HFF-Myc (cell line): ENCODE measurements at regions not wholly inside any gene's neighbourhood (a gene's known extent, or its start where the extent isn't known, plus 50 kb on each side); places are given as distances from the start of the nearest gene placed in this dataset.

Source experiments
- DNase-seq: peaks from one replicate; pipeline ENCODE4 v3.0.0-alpha.2; 2011; ENCODE audit warnings: low read depth; ENCODE audit errors: extremely low read depth
- H3K4me3 ChIP-seq: replicated peaks from 2 replicates; pipeline ENCODE4 v1.5.1; 2011; ENCODE audit warnings: low read depth, mild to moderate bottlenecking, control low read depth, low read length
- TF ChIP-seq, protein P1 (sequence below): IDR thresholded peaks from 2 replicates; pipeline ENCODE4 v1.5.1; 2012; ENCODE audit warnings: mild to moderate bottlenecking, low read depth, low read length, control low read depth; ENCODE audit errors: missing control alignments

DNA sequence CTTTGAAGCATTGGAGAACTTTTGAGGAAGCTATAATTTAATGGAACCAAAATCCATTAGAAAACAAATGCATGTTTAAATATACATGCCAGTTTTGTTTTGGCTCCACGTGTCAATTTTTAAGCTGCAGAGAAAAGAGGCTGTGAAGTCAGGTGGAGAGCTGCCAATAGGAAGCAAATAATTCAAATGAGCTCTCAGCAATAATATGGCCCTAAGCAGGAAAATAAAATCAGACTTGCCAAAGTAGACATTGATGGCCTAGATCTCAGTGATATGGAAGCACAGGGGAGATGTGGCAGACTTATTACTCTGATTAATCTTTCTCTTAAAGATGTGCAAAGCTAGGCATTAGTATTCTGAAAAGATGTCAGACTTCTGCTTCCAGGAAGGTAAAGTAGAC lies 769.8 kb upstream of the NDST4 start:
- DNase-seq, result no peak
- H3K4me3 ChIP-seq, result no peak overlapping the region
- TF ChIP-seq, protein P1, sequence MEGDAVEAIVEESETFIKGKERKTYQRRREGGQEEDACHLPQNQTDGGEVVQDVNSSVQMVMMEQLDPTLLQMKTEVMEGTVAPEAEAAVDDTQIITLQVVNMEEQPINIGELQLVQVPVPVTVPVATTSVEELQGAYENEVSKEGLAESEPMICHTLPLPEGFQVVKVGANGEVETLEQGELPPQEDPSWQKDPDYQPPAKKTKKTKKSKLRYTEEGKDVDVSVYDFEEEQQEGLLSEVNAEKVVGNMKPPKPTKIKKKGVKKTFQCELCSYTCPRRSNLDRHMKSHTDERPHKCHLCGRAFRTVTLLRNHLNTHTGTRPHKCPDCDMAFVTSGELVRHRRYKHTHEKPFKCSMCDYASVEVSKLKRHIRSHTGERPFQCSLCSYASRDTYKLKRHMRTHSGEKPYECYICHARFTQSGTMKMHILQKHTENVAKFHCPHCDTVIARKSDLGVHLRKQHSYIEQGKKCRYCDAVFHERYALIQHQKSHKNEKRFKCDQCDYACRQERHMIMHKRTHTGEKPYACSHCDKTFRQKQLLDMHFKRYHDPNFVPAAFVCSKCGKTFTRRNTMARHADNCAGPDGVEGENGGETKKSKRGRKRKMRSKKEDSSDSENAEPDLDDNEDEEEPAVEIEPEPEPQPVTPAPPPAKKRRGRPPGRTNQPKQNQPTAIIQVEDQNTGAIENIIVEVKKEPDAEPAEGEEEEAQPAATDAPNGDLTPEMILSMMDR, result no peak

DNA sequence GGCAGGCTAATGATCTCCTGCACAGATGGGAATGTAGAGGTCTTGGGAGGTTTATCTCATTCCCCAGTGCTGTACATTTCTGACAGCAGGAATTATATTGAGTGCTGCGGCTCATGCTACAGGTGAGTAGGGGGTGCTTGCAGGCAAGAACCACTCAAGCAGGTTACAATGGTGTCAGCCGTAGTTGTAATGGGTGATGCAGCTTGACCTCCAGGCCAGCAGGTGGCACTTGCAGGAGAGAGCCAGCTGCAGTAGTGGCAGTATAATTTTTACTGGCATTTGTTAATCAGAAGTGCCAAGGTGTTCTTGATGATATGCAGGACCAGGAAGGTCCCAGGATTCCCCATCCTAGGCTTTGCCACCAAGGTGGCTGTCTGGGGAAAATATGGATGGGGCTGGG lies 759.6 kb upstream of the NDST4 start:
- no peak for DNase-seq
- TF ChIP-seq, protein P1, result no peak
- H3K4me3 ChIP-seq, result no peak overlapping the region

- TF ChIP-seq, protein P1, result no peak
- DNase-seq, result no peak
- no peak overlapping the region for H3K4me3 ChIP-seq
These were observed 758.2 kb upstream of the NDST4 start for GRCh38 chr4:115871596-115871995.

GRCh38 chr4:115866364-115866896 lies 753.0 kb upstream of the NDST4 start:
- TF ChIP-seq, protein P1, result no peak
- DNase-seq, result no peak
- no peak overlapping the region for H3K4me3 ChIP-seq

GRCh38 chr4:115865736-115866135 lies 752.3 kb upstream of the NDST4 start:
- TF ChIP-seq, protein P1, result no peak
- H3K4me3 ChIP-seq, result no peak overlapping the region
- DNase-seq, result no peak

- TF ChIP-seq, protein P1, result no peak
- H3K4me3 ChIP-seq, result no peak overlapping the region
- DNase-seq, result no peak
These were observed 739.3 kb upstream of the NDST4 start for GRCh38 chr4:115852767-115853091.
